ENCODE measurements at regions not wholly inside any gene's neighbourhood (a gene's known extent, or its start where the extent isn't known, plus 50 kb on each side); places are given as distances from the start of the nearest gene placed in this dataset.

DNA sequence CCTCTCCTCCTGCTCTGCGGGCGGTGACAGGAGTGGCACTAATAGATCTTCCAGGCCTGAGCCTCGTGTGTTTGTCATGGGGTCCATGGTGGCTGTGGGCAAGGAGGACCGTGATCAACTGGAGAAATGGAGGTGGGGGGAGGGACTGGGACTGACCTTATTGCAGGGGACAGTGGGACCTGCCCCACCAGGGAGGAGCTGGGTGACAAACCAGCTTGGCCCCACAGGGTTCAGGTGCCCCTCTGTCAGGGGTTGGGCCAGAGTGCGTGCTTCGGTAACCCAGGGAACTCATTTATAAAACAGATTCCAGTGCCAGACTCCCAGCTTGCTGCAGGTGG lies 366.5 kb downstream of the BCOR start:
- DNase-seq, result no peak

DNA sequence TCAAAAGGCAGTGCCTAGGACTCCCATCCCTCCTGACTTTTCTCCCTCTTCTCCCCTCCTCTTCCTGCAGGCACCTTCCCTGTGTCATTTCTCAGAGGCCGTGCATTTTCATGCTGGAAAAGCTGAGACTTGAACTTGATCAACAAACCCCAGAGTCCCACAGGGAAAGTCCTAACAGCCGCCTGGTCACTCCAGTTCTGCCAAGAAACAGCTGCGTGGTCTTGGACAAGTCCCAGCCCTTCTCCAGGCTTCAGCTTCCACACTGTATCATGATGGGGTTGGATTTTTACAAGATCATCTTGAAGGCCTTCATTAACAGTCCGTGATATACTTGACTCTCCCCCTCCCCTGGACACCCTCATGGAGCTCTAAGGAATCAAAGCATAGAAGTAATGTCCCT lies 366.0 kb downstream of the BCOR start:
- DNase-seq, result no peak

DNA sequence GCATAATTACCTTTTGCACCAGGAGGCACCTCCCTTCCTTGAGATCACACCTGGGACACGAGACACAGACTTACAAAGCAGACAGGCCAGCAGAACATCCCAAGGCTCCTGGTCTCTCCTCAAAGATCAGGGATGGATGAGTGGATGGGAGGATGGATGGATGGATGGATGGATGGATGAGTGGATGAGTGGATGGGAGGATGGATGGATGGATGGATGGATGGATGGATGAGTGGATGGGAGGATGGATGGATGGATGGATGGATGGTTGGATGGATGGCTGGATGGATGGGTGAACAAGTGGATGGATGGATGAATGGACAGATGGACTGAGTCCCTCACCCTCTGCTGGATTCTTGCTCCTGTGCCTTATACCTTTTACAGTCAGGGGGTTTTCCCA lies 364.0 kb downstream of the BCOR start:
- DNase-seq, result no peak

DNA sequence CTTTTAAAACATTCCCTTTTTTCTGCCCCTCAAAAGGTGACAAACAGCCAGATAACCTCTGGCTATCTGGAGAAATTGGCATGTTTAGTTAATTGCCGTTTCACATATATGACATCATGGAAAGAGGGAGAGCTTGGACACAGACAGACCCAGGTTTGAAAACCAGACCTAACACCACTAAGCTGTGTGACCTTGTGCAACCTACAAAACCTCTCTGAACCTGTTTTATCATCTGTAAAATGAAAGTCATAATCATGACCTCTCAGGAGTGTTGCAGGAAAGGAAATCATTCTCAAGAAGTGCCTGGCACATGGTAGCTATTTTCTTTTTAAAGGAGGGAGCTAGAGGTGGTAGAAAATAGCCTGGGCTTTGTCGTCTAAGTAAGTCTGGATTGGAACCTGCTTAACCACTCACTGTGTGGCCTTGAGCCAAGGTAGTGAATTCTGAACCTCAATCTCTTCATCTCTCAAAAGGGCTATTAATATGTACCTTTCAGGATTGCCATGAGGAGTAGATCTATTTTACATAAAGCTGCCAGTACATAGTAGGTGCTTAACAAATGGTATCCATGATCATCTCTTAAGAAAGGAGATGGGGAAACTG lies 363.5 kb downstream of the BCOR start:
- no peak for DNase-seq

DNA sequence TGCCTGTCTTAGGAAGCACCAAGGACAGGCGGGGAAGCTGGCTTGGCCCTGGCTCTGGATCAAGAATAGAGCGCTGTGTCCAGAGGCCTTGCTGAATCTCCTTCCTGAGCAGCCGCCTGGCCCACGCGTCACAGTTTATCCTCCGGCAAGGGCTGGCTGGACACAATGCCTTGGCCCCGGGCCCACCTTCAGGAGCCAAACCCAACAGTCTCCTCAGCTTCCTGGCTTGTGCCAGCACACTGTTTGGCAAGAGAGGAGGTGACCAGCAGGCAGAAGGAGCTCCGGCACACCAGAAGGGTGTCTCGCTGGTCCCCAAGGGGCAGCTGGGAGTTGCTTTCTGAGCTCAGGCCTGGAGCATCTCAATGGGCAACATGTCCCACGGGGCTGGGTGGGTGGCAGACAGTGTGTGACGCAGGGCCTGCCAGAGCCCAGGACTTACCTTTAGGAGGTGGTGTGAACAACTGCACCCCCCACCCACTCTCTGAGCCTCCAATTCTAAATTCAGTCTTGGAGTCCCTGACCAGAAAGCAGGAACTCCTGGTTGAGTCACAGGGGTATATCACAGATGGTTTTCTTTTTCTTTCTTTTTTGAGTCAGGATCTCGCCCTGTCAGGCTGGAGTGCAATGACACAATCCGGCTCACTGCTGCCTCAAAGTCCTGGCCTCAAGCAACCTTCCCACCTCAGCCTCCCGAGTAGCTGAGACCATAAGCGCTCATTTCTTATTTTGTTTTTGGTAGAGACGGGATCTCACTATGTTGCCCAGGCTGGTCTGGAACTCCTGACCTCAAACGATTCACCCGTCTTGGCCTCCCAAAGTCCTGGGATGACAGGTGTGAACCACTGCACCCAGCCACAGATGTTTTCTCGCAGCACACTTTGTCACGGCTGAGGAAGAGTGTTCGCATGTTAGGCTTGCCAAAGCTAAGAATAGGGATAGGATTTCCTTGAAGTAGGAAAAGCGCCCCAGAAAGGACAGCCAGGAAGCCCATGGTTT lies 361.2 kb downstream of the BCOR start:
- no peak for DNase-seq

GRCh38 chrX:39739585-39739984 lies 358.2 kb downstream of the BCOR start:
- DNase-seq, result no peak

- DNase-seq, result no peak
Observed at GRCh38 chrX:39740078-39740477, 357.7 kb downstream of the BCOR start.

DNA sequence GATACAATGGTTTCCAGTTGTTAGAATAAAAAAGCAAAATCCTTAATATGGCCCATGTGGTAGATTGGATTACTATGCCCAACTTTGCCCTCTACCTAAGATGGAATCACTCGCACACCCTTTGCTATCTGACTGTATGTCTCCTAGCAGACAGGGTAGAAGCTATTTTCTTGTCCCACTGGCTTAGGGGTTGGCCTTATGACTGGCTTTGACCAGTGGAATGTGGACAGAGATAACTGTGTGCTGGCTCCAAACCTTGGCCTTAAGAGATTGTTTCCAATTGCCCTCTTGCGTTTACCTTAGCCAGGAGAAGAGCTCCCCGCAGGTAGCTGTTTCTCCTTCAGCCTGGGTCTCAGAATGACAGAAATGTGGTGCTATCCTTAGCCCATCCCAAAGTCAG lies 355.9 kb downstream of the BCOR start:
- DNase-seq, result no peak

DNA sequence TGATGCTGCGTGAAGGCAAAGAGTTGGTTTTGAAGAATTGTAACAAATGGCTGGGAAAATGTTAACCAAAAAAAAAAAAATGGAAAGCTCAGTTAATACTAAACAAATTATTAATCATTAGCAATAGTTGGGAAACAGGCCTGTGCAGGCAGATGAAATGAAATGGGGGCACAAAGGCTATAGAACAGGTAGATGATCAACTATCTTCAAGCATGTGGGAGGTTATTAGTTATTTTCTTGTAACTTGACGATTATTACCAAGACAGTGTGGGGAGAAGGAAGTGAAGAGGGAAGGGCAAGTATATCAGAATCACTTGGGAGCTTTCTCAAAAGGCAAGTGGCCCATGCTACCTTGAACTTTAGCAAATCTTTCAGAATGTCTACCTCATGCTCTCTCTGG lies 351.9 kb downstream of the BCOR start:
- no peak for DNase-seq

DNA sequence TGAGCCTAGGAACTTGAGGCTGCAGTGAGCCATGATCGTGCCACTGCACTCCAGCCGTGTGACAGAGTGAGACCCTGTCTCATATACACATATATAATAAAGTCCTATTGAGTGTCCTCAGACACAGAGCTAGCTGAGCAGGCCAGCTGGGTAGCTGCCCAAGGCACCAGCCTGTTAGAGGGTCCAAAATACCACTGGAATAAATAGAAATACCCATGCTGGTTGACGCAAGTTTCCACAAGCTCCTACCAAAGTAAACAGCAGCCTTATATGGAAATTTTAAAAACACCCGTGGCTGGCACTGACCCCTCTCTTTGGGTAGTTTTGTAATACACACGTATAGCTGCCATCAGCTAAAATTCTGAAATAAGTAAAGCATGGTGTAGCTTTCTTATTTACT lies 348.6 kb downstream of the BCOR start:
- DNase-seq, result no peak

DNA sequence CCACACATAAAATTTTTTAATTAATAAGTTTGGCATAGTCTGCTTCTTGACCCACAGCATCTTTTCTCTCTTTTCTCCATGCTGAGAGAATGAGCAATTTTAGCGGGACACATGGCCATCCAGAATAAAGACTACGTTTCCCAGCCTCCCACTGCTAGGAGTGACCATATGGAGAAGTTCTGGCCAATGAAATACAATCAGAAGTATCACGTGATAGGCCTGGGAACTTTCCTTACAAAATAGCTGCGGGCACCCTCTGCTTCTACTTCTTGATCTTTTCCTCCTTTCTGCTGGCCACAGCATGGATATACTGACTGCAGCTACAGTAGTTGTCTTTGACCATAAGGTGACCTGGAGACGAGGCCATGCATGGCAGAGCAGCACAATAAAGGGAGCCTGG lies 348.0 kb downstream of the BCOR start:
- no peak for DNase-seq

DNA sequence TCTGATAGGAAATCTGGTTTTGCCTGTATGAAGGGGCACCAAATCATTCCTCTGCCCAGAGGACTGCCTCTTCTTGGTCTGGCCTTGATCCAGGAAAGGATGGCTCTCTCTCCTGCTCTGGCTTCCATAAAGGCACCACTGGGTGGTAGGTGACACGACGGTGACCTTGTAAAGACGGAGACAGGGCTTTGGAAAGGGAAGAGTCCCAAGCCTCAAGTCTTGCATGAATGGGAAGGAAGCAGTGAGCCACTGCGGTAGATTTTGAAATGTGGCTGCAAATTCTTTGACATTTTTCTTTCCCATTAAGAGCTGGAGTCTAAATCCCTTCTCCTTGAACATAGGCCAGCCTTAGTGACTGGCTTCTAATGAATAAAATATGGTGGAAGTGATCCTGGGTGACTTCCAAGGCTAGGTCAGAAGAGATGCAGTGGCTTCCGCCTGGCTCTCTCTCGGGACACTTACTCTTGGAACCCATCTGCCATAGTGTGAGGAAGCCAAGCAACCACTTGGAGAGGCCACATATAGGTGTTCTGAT lies 347.4 kb downstream of the BCOR start:
- no peak for DNase-seq

DNA sequence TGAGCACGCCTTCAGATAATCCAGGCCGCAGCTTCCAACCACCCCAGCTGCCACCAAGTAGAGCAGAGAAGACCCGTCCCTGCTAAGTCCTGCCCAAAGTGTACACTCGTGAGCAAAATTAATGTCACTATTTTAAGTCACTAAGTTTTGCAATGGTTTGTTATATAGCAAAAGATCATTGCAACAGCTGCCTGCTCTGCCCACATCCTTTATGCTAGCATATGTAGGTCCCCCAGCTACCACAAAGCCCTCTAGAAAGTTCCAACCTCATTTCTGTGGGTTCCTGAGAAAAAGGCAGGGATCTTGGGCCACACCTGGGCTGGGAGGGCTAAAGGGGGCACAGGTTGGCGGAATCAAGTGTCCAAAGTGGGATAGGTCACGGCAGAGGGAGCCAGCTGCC lies 346.9 kb downstream of the BCOR start:
- DNase-seq, result no peak

GRCh38 chrX:39752815-39753214 lies 344.9 kb downstream of the BCOR start:
- DNase-seq, result no peak

DNA sequence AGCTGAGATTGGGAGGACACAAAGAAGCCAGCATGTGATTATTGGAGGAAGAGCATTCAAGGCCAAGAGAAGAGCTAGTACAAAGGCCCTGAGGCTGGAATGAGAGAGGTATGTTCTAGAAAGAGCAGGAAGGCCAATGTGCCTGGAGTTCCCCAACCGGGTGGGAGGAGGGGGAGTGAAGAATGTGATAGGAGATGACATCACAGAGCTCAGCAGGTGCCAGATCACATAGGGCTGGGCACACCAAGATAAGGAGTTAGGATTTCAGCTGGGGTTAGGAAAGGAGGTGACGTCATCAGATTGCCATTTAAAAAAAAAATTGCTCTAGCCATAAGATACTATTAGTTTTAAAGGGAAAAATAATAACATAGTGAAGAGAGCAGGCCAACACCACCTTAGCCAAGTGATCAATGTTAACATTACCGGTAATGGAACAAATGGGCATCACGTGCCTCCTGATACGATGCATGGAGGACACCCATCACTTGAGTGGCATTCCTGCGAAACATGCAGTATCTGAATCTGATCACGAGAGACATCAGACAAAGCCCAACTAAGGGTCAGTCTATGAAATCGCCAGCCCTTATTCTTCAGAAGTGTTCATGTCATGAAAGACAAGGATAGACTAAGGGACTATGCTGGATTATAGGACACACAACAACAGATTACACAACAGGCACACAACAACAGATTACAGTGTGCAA lies 344.3 kb downstream of the BCOR start:
- no peak for DNase-seq

GRCh38 chrX:39755143-39756032 lies 342.4 kb downstream of the BCOR start:
- no peak for DNase-seq

DNA sequence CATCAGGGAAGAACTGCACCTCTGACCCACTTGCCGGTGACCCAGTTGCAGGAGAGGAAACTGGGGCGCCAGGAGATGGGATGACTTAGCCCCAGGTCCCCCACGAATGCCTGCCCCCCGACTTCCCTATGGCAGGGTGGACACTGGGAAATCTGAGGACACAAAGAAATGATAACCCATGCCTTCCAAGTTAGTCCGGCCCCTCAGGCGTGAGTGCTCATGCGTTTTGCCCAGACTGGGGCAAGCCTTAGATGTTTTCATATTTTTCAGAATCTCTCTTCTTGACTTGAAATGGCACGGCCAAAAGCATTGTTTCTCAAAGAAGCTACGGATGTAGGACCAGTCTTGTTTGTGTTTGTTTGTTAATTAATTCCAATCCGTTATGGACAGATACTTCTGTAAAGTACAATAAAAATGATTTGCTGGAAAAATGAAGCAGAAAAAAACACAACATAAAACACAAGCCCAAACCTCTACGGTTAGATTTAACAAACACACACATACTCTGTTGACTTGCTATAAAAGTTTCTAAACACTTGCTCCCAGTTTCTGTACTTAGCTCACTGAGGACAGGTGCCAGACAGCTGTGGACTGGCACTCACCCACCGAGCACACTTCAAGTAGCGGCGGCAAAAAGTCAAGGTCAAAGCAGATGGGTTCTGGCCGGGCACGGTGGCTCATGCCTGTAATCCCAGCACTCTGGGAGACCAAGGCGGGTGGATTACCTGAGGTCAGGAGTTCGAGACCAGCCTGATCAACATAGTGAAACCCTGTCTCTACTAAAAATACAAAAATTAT lies 341.5 kb downstream of the BCOR start:
- no peak for DNase-seq

- no peak for DNase-seq
Observed at GRCh38 chrX:39757971-39758370, 339.8 kb downstream of the BCOR start.

DNA sequence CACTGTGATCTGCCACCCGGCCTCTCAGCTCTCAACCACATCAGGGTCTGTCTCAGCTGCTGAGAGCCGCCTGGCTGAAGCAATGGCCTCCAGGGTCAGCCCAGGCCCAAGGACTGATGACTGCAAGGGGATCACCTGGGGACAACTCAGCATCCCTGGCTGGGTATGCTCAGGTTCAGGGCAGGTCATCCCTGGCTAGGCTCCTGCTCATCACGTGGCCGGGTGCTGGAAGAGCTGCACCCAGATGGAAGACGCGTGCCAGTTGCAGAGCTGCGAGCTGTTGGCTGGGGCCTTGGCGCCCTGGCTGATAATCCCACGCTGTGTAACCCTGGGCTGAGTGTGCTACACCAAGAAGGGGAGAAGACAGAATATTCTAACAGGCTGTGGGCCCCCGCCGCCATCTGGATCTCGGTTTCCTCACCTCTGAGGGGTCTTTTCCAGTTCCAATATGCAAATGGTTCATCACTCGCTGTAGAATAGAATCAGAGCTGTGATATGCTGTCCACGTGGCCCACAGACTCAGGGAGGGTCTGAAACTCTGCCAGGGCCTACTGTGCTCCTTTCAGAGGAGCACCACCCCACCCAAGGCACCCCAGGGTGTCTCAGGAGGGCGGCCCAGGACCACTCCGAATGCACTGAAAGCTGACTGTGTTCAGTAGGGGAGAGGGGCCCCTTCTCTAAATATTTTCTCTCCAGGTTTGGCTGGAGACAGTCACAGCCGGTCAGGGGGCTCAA lies 338.8 kb downstream of the BCOR start:
- DNase-seq, result no peak

Data from right lung (tissue), 2 donors.